Glutamatergic neuron (in vitro differentiated cells): ENCODE measurements at regions not wholly inside any gene's neighbourhood (a gene's known extent, or its start where the extent isn't known, plus 50 kb on each side); places are given as distances from the start of the nearest gene placed in this dataset.

Experiments used
- DNase-seq: peaks from one replicate; pipeline ENCODE4 v3.0.0; 2022
- H3K27ac Mint-ChIP-seq: one replicate; pipeline ENCODE4 v1.8.0; 2020; ENCODE audit warnings: mild to moderate bottlenecking, mixed read lengths, inconsistent platforms; ENCODE audit not compliant: unreplicated experiment
- H3K27me3 Mint-ChIP-seq: one replicate; pipeline ENCODE4 v1.8.0; 2020; ENCODE audit warnings: mild to moderate bottlenecking, moderate library complexity, mixed read lengths, inconsistent platforms; ENCODE audit not compliant: unreplicated experiment
- H3K36me3 Mint-ChIP-seq: one replicate; pipeline ENCODE4 v1.8.0; 2020; ENCODE audit warnings: mild to moderate bottlenecking, mixed read lengths, inconsistent platforms; ENCODE audit not compliant: unreplicated experiment
- H3K4me1 Mint-ChIP-seq: one replicate; pipeline ENCODE4 v1.8.0; 2020; ENCODE audit warnings: mild to moderate bottlenecking, low read depth, mixed read lengths, inconsistent platforms; ENCODE audit not compliant: unreplicated experiment
- H3K4me3 Mint-ChIP-seq: one replicate; pipeline ENCODE4 v1.8.0; 2020; ENCODE audit warnings: mild to moderate bottlenecking, mixed read lengths, inconsistent platforms; ENCODE audit not compliant: unreplicated experiment
- H3K9me3 Mint-ChIP-seq: one replicate; pipeline ENCODE4 v1.8.0; 2020; ENCODE audit warnings: mild to moderate bottlenecking, moderate library complexity, mixed read lengths, inconsistent platforms; ENCODE audit not compliant: unreplicated experiment
- CTCF ChIP-seq: fragments of 200-600 bp; sonication (generic); IDR thresholded peaks from one replicate; pipeline ENCODE4 v1.5.0; 2021; ENCODE audit not compliant: partially characterized antibody, unreplicated experiment

GRCh38 chr13:34826432-34826831, 115.6 kb upstream of the NBEA start:
- no peaks in the 10 kb centered on the region for H3K36me3 Mint-ChIP-seq

GRCh38 chr13:34833562-34834182, 108.4 kb upstream of the NBEA start:
- Mint-ChIP-seq H3K4me3 (no peak overlapping the region), H3K27ac (no peak overlapping the region), H3K36me3 (peaks cover 8% of the 10 kb centered on the region), H3K9me3 (no peaks in the 10 kb centered on the region), H3K4me1 (no peaks in the 10 kb centered on the region), H3K27me3 (no peaks in the 10 kb centered on the region)
- no peak for DNase-seq
- no peak for TF ChIP-seq CTCF

More at GRCh38 chr13:34826432-34826831, 115.6 kb upstream of the NBEA start:
- no peak overlapping the region for H3K27ac Mint-ChIP-seq
- no peaks in the 10 kb centered on the region for H3K27me3 Mint-ChIP-seq
- H3K4me1 Mint-ChIP-seq = no peaks in the 10 kb centered on the region
- no peaks in the 10 kb centered on the region for H3K9me3 Mint-ChIP-seq
- no peak for DNase-seq
- TF ChIP-seq CTCF = no peak
- no peak overlapping the region for H3K4me3 Mint-ChIP-seq

- TF ChIP-seq CTCF = no peak
- H3K27me3 Mint-ChIP-seq = no peaks in the 10 kb centered on the region
These were observed 99.6 kb upstream of the NBEA start for GRCh38 chr13:34842466-34842865.

GRCh38 chr13:34847766-34848165, 94.3 kb upstream of the NBEA start:
- H3K27ac Mint-ChIP-seq = no peak overlapping the region
- H3K36me3 Mint-ChIP-seq = no peaks in the 10 kb centered on the region
- H3K9me3 Mint-ChIP-seq = no peaks in the 10 kb centered on the region
- no peaks in the 10 kb centered on the region for H3K27me3 Mint-ChIP-seq
- no peak for DNase-seq
- TF ChIP-seq CTCF = no peak
- no peaks in the 10 kb centered on the region for H3K4me1 Mint-ChIP-seq
- H3K4me3 Mint-ChIP-seq = no peak overlapping the region

More at GRCh38 chr13:34842466-34842865, 99.6 kb upstream of the NBEA start:
- H3K9me3 Mint-ChIP-seq = no peaks in the 10 kb centered on the region
- no peak overlapping the region for H3K4me3 Mint-ChIP-seq
- H3K27ac Mint-ChIP-seq = no peak overlapping the region
- no peaks in the 10 kb centered on the region for H3K36me3 Mint-ChIP-seq
- no peak for DNase-seq
- H3K4me1 Mint-ChIP-seq = no peaks in the 10 kb centered on the region

GRCh38 chr13:34849406-34849805, 92.7 kb upstream of the NBEA start:
- H3K4me3 Mint-ChIP-seq = no peak overlapping the region
- H3K9me3 Mint-ChIP-seq = no peaks in the 10 kb centered on the region
- H3K27ac Mint-ChIP-seq = no peak overlapping the region
- H3K36me3 Mint-ChIP-seq = no peaks in the 10 kb centered on the region
- no peaks in the 10 kb centered on the region for H3K27me3 Mint-ChIP-seq
- peaks cover 4% of the 10 kb centered on the region for H3K4me1 Mint-ChIP-seq
- no peak for TF ChIP-seq CTCF
- no peak for DNase-seq
